HG03095 (cell line): ENCODE measurements at regions not wholly inside any gene's neighbourhood (a gene's known extent, or its start where the extent isn't known, plus 50 kb on each side); places are given as distances from the start of the nearest gene placed in this dataset.
"Not testable (repeated sequence)": the region's sequence is repeated elsewhere in the genome, so short reads cannot be mapped to it uniquely, and the experiment has no call there.

Experiments
- ATAC-seq: cut with Tn5 transposase; IDR thresholded peaks from one replicate; pipeline ENCODE4 v1.9.1; 2021; ENCODE audit warnings: moderate library complexity; ENCODE audit not compliant: unreplicated experiment

GRCh38 chr3:66552846-66553245 is 52.0 kb upstream of the LRIG1 start:
- no peak for ATAC-seq

- ATAC-seq = no peak
These were observed 52.8 kb upstream of the LRIG1 start for GRCh38 chr3:66553441-66554113.

- ATAC-seq = no peak
These were observed 53.4 kb upstream of the LRIG1 start for GRCh38 chr3:66554178-66554577.

- ATAC-seq = no peak
These were observed 54.5 kb upstream of the LRIG1 start for GRCh38 chr3:66555214-66555844.

- no peak for ATAC-seq
These were observed 56.3 kb upstream of the LRIG1 start for GRCh38 chr3:66557170-66557569.

GRCh38 chr3:66559924-66560323 is 59.1 kb upstream of the LRIG1 start:
- not testable (repeated sequence) for ATAC-seq

GRCh38 chr3:66561367-66561766 is 60.5 kb upstream of the LRIG1 start:
- no peak for ATAC-seq

- no peak for ATAC-seq
These were observed 64.5 kb upstream of the LRIG1 start for GRCh38 chr3:66565301-66565700.

GRCh38 chr3:66567077-66567476 is 66.3 kb upstream of the LRIG1 start:
- no peak for ATAC-seq

GRCh38 chr3:66572090-66572675 is 71.4 kb upstream of the LRIG1 start:
- ATAC-seq = no peak

- no peak for ATAC-seq
These were observed 72.3 kb upstream of the LRIG1 start for GRCh38 chr3:66572938-66573710.

GRCh38 chr3:66574091-66574490 is 73.3 kb upstream of the LRIG1 start:
- no peak for ATAC-seq

- ATAC-seq = no peak
These were observed 76.8 kb upstream of the LRIG1 start for GRCh38 chr3:66577426-66578203.

GRCh38 chr3:66581256-66581655 is 80.4 kb upstream of the LRIG1 start:
- no peak for ATAC-seq

- ATAC-seq = peak; percentile 90
These were observed 82.0 kb upstream of the LRIG1 start for GRCh38 chr3:66582721-66583423.

GRCh38 chr3:66583424-66584040 is 82.7 kb upstream of the LRIG1 start:
- no peak for ATAC-seq

GRCh38 chr3:66585520-66586095 is 84.8 kb upstream of the LRIG1 start:
- no peak for ATAC-seq

GRCh38 chr3:66586853-66587252 is 86.0 kb upstream of the LRIG1 start:
- ATAC-seq = no peak

- ATAC-seq = no peak
These were observed 87.6 kb upstream of the LRIG1 start for GRCh38 chr3:66588340-66588847.
